A673 (cell line): ENCODE measurements at regions not wholly inside any gene's neighbourhood (a gene's known extent, or its start where the extent isn't known, plus 50 kb on each side); places are given as distances from the start of the nearest gene placed in this dataset.

Experiments used
- BruUV-seq: library from RNA; stranded (reverse); fragments of 400-500 nt; replicated peaks from 2 replicates; lab custom pipeline; 2021; lab: Mats Ljungman, UMichigan
- CTCF ChIA-PET: fragments of 300-600 bp; sonication (Branson Sonifier 250); formaldehyde crosslinking; loops from one replicate; lab custom pipeline; 2022; ENCODE audit warnings: antibody characterized with exemption; lab: Charles Lee
- POLR2A ChIA-PET: fragments of 300-600 bp; sonication (Branson Sonifier 250); formaldehyde crosslinking; loops from one replicate; lab custom pipeline; 2022; ENCODE audit warnings: antibody characterized with exemption; ENCODE audit not compliant: low non-redundant PET; lab: Charles Lee
- DNase-seq: peaks from one replicate; pipeline ENCODE4 v3.0.0-alpha.2; 2015; ENCODE audit warnings: low spot score
- H3K27ac ChIP-seq: fragments of 200-600 bp; sonication (generic); 2 replicates; pipeline ENCODE4 v1.5.1; 2016; ENCODE audit warnings: mixed run types, low read depth, mild to moderate bottlenecking, mixed read lengths, antibody characterized with exemption, low read length; ENCODE audit not compliant: poor library complexity, severe bottlenecking
- H3K27me3 ChIP-seq: fragments of 200-600 bp; sonication (generic); replicated peaks from 2 replicates; pipeline ENCODE4 v1.6.1; 2017; ENCODE audit warnings: mixed run types, low read depth, mild to moderate bottlenecking, mixed read lengths, antibody characterized with exemption, low read length; ENCODE audit not compliant: insufficient read depth, poor library complexity
- H3K36me3 ChIP-seq: fragments of 200-600 bp; sonication (generic); 2 replicates; pipeline ENCODE4 v1.6.1; 2016; ENCODE audit warnings: mixed run types, mild to moderate bottlenecking, mixed read lengths, antibody characterized with exemption, low read length; ENCODE audit not compliant: insufficient read depth, poor library complexity, severe bottlenecking
- H3K4me1 ChIP-seq: fragments of 200-600 bp; sonication (generic); 2 replicates; pipeline ENCODE4 v1.6.1; 2017; ENCODE audit warnings: mixed run types, mild to moderate bottlenecking, mixed read lengths, antibody characterized with exemption, low read length; ENCODE audit not compliant: insufficient read depth, poor library complexity, severe bottlenecking
- H3K4me3 ChIP-seq: fragments of 200-600 bp; sonication (generic); 2 replicates; pipeline ENCODE4 v1.5.1; 2016; ENCODE audit warnings: low read depth, mixed run types, mild to moderate bottlenecking, mixed read lengths, low read length; ENCODE audit not compliant: poor library complexity, severe bottlenecking
- H3K9me3 ChIP-seq: fragments of 200-600 bp; sonication (generic); 2 replicates; pipeline ENCODE4 v1.6.1; 2016; ENCODE audit warnings: mixed run types, low read depth, mild to moderate bottlenecking, mixed read lengths, antibody characterized with exemption, low read length; ENCODE audit not compliant: poor library complexity, severe bottlenecking
- EZH2 ChIP-seq: fragments of 200-600 bp; sonication (generic); IDR thresholded peaks from 2 replicates; pipeline ENCODE4 v1.6.1; 2017; ENCODE audit warnings: borderline replicate concordance, low read depth, mild to moderate bottlenecking, mixed read lengths, antibody characterized with exemption, low read length; ENCODE audit not compliant: poor library complexity, severe bottlenecking
- intact Hi-C: fragments of 100-400 bp; cut with micrococcal nuclease; formaldehyde crosslinking; loops from one replicate; pipeline ENCODE4 v1.10.0; 2022; ENCODE audit not compliant: unreplicated experiment
- TF ChIP-seq, protein P1 (sequence below): fragments of 300-800, 200-600 bp; sonication (generic); conservative IDR thresholded peaks from 2 replicates; pipeline ENCODE4 v1.5.1; 2017; ENCODE audit warnings: low read depth, mild to moderate bottlenecking, antibody characterized with exemption, low read length, moderate library complexity, mixed read lengths

DNA sequence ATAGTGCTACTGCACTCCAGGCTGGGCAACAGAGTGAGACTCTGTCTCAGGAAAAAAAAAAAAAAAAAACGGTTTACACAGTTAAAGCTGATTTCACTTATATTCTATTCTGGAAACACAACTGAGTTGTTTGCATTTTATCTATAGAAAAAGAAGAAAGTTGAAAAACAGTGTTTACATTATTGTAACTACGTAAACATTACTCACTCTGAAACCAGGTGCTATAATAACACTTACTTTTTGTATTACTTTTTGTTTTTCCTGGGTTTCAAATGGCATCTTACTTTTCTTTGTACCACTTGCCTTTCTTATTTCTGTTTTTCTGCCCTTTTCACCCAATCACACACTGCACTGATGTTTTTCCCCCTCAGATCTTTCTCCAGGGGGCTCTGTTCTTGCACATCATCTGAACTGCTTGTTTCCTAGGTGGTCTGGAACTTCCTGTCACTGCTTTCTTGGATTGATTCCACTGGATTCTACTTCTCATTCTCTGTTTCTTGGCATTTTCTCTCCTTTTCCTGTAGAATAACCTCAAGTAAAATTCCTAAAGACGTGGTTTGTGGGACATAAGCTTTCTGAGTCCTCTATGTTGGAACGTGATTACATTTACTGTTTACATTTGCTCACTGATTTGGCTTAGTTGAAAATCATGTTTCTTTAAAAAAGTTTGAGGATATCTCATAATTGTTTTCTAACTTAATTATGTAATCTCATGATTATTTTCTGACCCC, 142.1 kb downstream of the HS3ST3B1 start:
- ChIA-PET POLR2A (no interaction called here), CTCF (no interaction called here)
- Histone ChIP-seq H3K4me3 (no peak overlapping the region), H3K27me3 (no peaks in the 10 kb centered on the region), H3K9me3 (no peaks in the 10 kb centered on the region), H3K27ac (no peak overlapping the region), H3K36me3 (no peaks in the 10 kb centered on the region), H3K4me1 (no peaks in the 10 kb centered on the region)
- intact Hi-C loops, result no loop called here
- no peak for DNase-seq
- BruUV-seq, result no TSS peak
- TF ChIP-seq EZH2, result no peak

DNA sequence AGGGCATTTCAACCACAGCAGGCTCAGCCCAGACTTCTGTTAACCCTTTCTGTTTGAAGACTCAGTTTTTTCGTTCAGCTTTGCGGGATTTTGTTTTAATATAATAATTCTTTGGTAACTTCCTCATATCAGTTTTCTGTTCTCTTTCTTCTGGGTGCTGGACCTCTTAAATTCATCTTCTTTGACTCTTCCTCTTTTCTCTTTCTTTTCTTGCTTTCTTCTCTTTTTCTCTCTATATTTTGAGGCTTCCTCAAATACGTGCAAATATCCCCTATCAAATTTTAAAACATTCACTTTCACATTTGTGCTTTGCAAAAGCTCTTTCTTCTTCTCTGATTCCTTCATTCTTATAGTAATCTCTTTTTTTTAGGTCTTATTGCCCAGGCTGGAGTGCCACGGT, 136.3 kb downstream of the HS3ST3B1 start:
- CTCF ChIA-PET, result no interaction called here
- Histone ChIP-seq H3K36me3 (no peaks in the 10 kb centered on the region), H3K27ac (no peak overlapping the region), H3K4me1 (no peaks in the 10 kb centered on the region), H3K27me3 (no peaks in the 10 kb centered on the region), H3K9me3 (no peaks in the 10 kb centered on the region), H3K4me3 (no peak overlapping the region)
- POLR2A ChIA-PET, result no interaction called here
- DNase-seq, result no peak
- no peak for TF ChIP-seq EZH2
- TF ChIP-seq, protein P1, sequence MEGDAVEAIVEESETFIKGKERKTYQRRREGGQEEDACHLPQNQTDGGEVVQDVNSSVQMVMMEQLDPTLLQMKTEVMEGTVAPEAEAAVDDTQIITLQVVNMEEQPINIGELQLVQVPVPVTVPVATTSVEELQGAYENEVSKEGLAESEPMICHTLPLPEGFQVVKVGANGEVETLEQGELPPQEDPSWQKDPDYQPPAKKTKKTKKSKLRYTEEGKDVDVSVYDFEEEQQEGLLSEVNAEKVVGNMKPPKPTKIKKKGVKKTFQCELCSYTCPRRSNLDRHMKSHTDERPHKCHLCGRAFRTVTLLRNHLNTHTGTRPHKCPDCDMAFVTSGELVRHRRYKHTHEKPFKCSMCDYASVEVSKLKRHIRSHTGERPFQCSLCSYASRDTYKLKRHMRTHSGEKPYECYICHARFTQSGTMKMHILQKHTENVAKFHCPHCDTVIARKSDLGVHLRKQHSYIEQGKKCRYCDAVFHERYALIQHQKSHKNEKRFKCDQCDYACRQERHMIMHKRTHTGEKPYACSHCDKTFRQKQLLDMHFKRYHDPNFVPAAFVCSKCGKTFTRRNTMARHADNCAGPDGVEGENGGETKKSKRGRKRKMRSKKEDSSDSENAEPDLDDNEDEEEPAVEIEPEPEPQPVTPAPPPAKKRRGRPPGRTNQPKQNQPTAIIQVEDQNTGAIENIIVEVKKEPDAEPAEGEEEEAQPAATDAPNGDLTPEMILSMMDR, result no peak
- intact Hi-C loops, result no loop called here
- BruUV-seq, result no TSS peak

DNA sequence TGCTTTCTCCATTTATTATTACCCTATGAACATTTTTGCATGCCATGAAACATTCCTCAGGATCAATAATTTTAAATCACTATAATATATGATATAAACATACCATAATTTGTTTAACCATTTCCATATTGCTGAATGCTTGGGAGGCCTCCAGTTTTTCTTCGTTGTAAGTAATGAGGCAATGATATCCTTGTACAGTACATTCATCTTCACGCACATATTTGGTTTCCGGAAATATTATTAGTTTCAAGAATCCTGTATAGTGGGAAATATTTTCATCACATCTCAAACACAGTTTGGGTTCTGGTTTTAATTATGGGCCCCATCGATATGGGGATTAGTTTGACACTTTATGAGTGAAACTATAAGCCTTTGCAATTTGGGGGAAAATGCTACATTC, 135.4 kb downstream of the HS3ST3B1 start:
- Histone ChIP-seq H3K4me1 (no peaks in the 10 kb centered on the region), H3K36me3 (no peaks in the 10 kb centered on the region), H3K27me3 (no peaks in the 10 kb centered on the region), H3K4me3 (no peak overlapping the region), H3K27ac (no peak overlapping the region), H3K9me3 (no peaks in the 10 kb centered on the region)
- intact Hi-C loops, result no loop called here
- ChIA-PET CTCF (no interaction called here), POLR2A (no interaction called here)
- DNase-seq, result no peak
- TF ChIP-seq, protein P1, result no peak
- TF ChIP-seq EZH2, result no peak
- no TSS peak for BruUV-seq

DNA sequence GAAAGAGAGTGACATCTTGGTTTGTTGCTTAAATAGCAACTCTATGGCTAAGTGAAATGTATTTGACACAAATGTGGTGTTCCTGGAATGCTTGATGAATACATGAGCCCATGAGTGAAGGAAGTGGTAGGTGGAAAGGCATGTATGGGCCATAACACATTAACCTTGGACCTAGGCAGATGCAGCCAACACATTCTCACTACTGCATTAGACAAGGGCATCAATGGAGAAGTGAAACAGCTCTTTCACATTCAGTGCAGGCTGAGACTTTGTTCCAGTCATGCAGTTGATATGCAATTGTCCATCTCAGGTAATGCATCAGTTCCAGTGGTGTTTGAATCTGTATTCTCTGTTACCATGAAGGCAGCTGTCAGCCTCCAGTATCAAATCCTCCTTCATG, 133.6 kb downstream of the HS3ST3B1 start:
- ChIA-PET CTCF (no interaction called here), POLR2A (no interaction called here)
- intact Hi-C loops, result no loop called here

More for the DNA sequence above, 133.6 kb downstream of the HS3ST3B1 start:
- H3K4me1 ChIP-seq, result no peaks in the 10 kb centered on the region
- TF ChIP-seq, protein P1, result no peak
- TF ChIP-seq EZH2, result no peak
- no peaks in the 10 kb centered on the region for H3K27me3 ChIP-seq
- no peak for DNase-seq
- no peak overlapping the region for H3K4me3 ChIP-seq
- no peaks in the 10 kb centered on the region for H3K36me3 ChIP-seq
- BruUV-seq, result no TSS peak
- H3K9me3 ChIP-seq, result no peaks in the 10 kb centered on the region
- no peak overlapping the region for H3K27ac ChIP-seq
